DMS 273 (cell line): ENCODE measurements at regions not wholly inside any gene's neighbourhood (a gene's known extent, or its start where the extent isn't known, plus 50 kb on each side); places are given as distances from the start of the nearest gene placed in this dataset.

ENCODE experiments used
- DNase-seq: peaks from one replicate; lab custom pipeline; 2025; ENCODE audit not compliant: unreplicated experiment; lab: John Stamatoyannopoulos, UW

GRCh38 chr4:8701126-8702019 is 108.8 kb downstream of the CPZ start:
- DNase-seq: no peak

- peak; percentile 14 for DNase-seq
Measured at GRCh38 chr4:8700531-8700930, 108.0 kb downstream of the CPZ start.

DNA sequence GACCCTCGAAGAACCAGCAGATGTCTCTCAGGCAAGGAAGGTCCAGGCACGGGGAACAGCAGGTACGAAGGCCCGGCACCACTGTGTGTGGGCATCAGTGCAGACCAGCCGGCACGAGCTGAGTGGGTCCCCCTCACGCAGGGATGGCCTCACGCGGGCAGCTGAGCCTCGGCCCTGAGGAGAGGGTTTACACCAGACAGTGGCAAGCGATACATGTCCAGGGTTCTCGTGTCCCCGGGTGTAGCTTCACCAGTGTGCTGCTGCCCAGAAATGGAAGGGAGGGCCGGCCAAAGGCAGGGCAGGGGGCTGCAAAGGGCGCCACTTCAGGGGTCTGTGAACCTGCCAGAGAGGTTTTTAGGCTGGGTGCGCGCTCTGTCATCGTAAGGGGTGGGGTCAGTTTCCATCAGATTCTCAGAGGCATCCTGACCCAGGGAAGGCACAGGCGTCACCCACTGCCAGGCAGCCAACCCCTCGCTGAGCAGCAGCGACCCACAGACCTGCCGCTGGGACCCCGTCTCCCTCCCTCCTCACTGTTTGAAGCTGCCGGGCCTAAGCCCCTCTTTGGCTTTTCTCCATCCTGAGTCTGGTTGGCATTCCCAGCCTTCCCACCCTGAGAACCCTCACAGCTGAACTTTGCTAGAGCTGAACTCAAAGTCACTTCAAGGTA is 107.0 kb downstream of the CPZ start:
- no peak for DNase-seq

DNA sequence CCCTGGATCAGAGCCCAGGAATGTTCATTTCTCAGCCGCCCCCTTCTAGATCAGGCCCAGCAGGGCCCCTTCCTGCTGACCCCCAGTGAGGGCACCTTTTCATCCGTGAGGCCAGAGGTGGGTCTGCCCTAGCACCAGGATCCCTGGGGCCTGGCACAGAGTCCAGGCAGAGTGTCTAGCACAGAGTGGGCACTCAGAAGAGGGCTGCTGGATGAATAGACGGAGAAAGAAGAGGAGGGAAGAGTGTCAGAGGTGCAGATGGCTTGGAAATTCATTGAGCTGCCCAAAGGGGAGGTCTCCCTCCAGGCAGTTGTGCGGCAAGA is 106.5 kb downstream of the CPZ start:
- DNase-seq: no peak

GRCh38 chr4:8698341-8699062 is 105.9 kb downstream of the CPZ start:
- no peak for DNase-seq

DNA sequence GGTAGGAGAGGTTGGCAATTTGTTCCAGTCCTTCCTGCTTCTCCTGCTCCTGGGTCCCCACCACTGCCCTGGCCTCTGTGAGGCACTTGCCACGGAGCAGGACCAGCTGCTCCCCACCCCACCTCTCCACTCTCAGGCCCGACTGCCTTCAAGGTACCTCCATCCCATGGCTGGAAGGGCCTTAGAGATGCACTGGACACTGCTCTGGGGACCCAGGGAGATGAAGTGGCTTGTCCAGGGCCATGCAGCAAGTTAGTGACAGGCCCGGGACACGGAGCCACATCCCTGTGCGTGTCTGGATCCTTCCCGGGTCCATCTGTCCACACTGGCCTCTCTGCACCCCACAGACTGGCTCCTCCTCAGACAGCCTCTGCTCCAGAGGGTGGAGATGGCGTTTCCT is 105.3 kb downstream of the CPZ start:
- no peak for DNase-seq

DNA sequence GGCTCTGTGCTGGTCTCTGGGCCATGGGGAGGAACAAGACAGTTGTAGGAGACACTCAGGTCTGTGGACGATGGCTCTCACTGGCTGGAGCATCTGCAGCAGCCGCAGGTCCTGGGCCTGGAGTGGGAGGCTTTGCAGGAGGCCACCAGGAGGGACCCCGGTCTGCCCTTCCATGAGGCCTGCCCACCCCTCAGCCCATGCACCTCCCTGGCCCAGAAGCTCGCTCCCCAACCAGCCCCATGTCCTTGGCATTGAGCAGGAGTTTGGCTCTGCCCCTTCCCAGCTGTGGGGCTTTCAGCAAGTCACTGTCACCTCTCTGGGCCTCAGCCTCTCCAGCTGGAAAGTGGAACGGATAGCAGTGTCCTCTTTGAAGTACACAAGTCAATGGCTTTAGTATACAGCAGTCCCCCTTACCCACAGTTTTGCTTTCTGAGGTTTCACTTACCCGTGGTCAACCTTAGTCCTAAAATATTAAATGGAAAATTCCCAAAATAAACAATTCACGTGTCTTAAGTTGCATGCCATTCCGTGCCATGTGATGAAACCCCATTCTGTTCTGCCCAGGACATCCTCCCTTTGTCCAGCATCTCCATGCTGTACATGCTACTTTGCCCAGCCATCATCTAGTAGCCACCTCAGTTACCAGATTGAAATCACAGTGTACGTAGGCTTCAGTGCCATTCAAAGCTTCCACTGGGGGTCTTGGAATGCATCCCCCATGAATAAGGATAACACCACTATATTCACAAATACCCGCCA is 104.0 kb downstream of the CPZ start:
- DNase-seq: no peak

DNA sequence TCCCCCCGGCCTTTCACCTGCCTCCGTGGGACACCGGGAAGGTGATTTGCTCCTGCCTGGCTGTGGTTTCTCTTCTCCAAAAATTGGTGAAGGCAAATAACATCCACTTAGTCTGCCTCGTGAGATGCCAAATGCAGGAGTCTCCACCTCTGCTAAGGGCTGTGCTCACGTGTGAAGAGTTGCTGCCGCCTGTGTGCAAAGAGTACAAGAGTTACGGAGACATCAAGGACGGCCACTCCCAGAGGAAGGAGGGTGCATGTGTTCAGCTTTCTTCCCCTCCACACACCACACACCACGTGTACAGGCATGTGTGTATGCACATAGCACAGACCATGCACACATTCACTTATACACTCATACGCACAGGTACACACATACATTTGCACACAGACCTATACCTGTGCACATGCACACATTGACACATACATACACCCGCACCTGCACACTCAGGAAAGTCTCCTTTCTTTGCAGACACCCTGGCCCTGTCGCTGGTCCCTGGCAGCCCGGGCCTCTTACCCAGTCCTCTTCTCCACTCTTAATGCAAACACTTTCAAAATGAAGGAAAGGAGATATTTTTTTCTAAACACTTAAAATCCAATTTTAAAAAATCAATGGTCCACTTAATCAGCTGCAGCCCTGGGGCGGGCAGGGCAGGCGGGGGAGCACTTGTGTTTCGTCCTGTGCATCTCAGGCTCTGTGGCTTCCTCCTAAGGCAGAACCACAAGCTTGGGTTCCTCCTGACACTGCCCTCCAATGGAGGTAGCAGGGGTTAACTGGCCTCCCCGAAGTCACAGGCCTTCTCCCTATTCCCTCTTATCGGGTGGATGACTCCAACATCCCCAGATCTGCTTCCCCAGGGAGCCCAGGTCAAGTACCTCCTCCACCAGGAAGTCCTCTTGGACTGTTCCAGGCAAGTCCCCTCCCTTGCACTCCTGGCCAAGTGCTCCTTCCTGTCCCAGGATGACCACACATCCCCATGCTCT is 103.0 kb downstream of the CPZ start:
- DNase-seq: no peak

GRCh38 chr4:8694651-8695151 is 102.1 kb downstream of the CPZ start:
- DNase-seq: no peak

DNA sequence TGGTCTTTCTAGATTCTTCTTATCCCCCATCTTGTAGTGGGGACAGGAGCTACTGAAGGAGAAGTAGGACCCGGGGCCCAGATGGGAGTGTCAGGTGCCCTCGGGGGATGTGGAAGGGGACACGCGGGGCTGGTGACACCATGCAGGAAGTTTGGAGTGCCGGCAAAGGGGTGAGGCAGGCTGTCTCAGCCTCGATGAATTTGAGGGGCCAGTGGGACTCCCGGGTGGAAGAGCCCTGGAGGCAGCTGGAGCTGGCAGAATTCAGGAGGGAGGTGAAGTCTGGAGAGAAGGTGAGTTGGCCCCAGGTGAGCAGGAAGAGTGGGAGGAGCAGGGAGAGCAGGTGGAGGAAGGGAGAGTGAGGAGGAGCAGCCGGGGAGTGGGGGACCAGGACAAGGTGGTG is 101.7 kb downstream of the CPZ start:
- DNase-seq: no peak

DNA sequence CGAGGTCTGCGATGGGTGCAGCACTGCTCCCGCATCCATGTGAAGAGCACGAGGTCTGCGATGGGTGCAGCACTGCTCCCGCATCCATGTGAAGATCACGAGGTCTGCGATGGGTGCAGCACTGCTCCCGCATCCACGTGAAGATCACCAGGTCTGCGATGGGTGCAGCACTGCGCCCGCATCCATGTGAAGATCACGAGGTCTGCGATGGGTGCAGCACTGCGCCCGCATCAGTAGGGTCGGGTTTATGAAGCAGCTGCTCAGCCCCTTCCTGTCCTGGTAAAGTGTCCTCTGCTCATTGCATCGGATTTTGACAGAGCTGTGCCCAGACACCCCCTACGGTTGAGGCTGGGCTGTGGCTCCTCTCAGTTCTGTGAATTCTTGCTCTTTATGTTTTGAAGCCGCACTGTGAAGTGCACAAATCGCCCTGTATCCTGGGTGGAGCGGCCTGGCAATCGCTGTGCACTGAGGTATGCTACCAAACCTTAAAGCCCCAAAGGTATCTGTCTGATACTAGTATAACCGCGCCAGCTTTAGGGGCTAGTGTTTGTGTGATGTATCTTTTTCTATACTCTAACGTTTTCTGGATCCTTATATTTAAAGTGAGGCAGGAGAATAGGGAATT is 98.7 kb downstream of the CPZ start:
- DNase-seq: no peak

GRCh38 chr4:8690216-8691150 is 97.9 kb downstream of the CPZ start:
- DNase-seq: no peak

GRCh38 chr4:8689741-8690140 is 97.2 kb downstream of the CPZ start:
- no peak for DNase-seq

DNA sequence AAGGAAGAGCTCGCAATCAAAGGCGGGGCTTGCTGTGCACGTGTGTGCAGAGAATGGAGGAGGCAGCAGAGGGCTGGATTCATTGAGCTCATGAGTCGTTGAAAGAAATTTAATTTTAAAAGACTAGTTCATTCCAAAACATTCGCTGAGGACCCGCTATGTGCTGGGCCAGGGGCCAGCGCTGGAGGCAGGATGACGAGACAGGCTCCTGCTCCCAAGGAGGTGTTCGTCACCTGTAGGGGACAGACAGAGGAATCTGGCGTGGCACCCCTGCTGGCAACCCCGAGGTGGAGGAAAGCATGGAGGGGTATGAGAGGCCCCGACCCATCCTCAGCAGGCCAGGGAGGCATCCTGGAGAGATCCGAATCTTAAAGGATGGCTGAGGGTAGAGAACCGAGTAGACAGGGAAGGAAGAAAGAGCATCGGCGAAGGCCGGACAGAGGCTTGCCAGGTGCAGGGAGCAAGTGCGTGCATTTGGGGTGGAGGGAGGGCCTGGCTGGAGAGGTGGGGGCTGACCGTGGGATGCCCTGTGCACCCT is 96.4 kb downstream of the CPZ start:
- DNase-seq: no peak

GRCh38 chr4:8688041-8688907 is 95.7 kb downstream of the CPZ start:
- DNase-seq: no peak

DNA sequence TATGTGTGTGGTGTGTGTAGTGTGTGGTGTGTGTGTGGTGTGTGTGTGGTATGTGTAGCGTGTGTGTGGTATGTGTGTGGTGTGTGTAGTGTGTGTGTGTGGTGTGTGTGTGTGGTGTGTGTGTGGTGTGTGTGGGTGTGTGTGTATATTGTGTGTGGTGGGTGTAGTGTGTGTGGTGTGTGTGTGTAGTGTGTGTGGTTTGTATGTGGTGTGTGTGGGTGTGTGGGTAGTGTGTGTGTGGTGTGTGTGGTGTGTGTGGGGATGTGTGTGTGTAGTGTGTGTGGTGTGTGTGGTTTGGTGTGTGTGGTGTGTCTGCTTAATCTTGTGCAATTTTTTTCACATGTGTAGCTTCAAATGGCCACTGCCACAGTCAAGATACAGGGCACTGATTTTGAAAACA is 94.5 kb downstream of the CPZ start:
- no peak for DNase-seq

- no peak for DNase-seq
Measured at GRCh38 chr4:8685831-8686230, 93.3 kb downstream of the CPZ start.
